PC-3 (cell line): ENCODE measurements at regions not wholly inside any gene's neighbourhood (a gene's known extent, or its start where the extent isn't known, plus 50 kb on each side); places are given as distances from the start of the nearest gene placed in this dataset.
"Not testable (repeated sequence)": the region's sequence is repeated elsewhere in the genome, so short reads cannot be mapped to it uniquely, and the experiment has no call there.

Experiments
- EZH2phosphoT487 ChIP-seq: fragments of 300-600 bp; sonication (generic); IDR thresholded peaks from 2 replicates; pipeline ENCODE4 v1.6.1; 2018; ENCODE audit warnings: mild to moderate bottlenecking, antibody characterized with exemption, low read length, borderline replicate concordance
- TF ChIP-seq, protein P1 (sequence below): fragments of 300-600 bp; sonication (generic); conservative IDR thresholded peaks from 2 replicates; pipeline ENCODE4 v1.5.1; 2017; ENCODE audit warnings: antibody characterized with exemption, low read depth, mild to moderate bottlenecking, low read length

DNA sequence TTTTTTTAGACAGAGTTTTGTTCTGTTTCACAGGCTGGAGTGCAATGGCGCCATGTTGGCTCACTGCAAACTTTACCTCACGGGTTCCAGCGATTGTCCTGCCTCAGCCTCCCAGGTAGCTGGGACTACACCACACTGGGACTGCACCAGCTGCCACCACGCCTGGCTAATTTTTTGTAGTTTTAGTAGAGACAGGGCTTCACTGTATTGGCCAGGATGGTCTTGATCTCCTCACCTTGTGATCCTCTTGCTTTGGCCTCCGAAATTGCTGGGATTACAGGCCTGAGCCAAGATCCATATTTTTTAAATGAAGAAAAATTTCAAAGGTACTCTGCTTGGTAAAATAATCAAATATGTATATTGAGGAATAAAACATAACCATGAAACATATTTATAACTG, 195.8 kb upstream of the TPTE start:
- TF ChIP-seq EZH2phosphoT487: not testable (repeated sequence)
- TF ChIP-seq, protein P1, sequence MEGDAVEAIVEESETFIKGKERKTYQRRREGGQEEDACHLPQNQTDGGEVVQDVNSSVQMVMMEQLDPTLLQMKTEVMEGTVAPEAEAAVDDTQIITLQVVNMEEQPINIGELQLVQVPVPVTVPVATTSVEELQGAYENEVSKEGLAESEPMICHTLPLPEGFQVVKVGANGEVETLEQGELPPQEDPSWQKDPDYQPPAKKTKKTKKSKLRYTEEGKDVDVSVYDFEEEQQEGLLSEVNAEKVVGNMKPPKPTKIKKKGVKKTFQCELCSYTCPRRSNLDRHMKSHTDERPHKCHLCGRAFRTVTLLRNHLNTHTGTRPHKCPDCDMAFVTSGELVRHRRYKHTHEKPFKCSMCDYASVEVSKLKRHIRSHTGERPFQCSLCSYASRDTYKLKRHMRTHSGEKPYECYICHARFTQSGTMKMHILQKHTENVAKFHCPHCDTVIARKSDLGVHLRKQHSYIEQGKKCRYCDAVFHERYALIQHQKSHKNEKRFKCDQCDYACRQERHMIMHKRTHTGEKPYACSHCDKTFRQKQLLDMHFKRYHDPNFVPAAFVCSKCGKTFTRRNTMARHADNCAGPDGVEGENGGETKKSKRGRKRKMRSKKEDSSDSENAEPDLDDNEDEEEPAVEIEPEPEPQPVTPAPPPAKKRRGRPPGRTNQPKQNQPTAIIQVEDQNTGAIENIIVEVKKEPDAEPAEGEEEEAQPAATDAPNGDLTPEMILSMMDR: not testable (repeated sequence)
